Gastrocnemius medialis (tissue), 4 donors: ENCODE measurements at regions not wholly inside any gene's neighbourhood (a gene's known extent, or its start where the extent isn't known, plus 50 kb on each side); places are given as distances from the start of the nearest gene placed in this dataset.

Source experiments
- POLR2A ChIP-seq, 2 donors: fragments of 450-650 bp; IDR thresholded peaks; one replicate each; pipeline ENCODE4 v1.6.1; 2017; ENCODE audit warnings: antibody characterized with exemption in 2 of 2, mild to moderate bottlenecking in 2 of 2, moderate library complexity in 2 of 2
- TF ChIP-seq, protein P1 (sequence below), 5 experiments: fragments of 450-650 bp in 3 of 5; fragments of 200-600 bp in 2 of 5; sonication (generic) in 2 of 5; IDR thresholded peaks in 4 of 5; conservative IDR thresholded peaks in 1 of 5; 1 replicate in 4 of 5; 2 replicates in 1 of 5; pipeline ENCODE4 v1.5.1; 2016 to 2019; ENCODE audit warnings: antibody characterized with exemption in 5 of 5, mild to moderate bottlenecking in 3 of 5, moderate library complexity in 3 of 5

DNA sequence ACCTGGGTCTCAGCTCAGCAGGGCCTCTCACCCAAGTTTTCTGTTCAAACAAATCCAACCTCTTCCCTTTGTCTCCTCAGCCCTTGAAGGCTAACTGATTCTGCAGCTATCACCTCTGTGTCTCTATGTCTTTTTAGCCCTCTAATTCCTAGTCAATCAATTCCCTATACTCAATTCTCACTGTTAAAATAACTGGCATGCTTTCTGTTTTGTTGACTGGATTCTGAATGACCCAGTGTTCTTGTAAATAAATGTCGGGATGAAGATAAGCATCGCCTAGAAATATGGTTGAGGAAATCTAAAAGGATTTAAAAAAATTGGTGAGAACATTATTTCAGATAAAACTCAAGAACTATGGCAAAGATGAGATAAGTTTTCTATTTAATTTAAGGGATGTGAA, 210.2 kb downstream of the ICE1 start:
- TF ChIP-seq, protein P1, sequence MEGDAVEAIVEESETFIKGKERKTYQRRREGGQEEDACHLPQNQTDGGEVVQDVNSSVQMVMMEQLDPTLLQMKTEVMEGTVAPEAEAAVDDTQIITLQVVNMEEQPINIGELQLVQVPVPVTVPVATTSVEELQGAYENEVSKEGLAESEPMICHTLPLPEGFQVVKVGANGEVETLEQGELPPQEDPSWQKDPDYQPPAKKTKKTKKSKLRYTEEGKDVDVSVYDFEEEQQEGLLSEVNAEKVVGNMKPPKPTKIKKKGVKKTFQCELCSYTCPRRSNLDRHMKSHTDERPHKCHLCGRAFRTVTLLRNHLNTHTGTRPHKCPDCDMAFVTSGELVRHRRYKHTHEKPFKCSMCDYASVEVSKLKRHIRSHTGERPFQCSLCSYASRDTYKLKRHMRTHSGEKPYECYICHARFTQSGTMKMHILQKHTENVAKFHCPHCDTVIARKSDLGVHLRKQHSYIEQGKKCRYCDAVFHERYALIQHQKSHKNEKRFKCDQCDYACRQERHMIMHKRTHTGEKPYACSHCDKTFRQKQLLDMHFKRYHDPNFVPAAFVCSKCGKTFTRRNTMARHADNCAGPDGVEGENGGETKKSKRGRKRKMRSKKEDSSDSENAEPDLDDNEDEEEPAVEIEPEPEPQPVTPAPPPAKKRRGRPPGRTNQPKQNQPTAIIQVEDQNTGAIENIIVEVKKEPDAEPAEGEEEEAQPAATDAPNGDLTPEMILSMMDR (IDR thresholded peaks at IDR 0.05 in 4 of 5, conservative IDR thresholded peaks at IDR 0.05 in 1 of 5), result no peak
- TF ChIP-seq POLR2A (IDR thresholded peaks at IDR 0.05), result no peak
